ENCODE measurements at regions not wholly inside any gene's neighbourhood (a gene's known extent, or its start where the extent isn't known, plus 50 kb on each side); places are given as distances from the start of the nearest gene placed in this dataset.
"Not testable (repeated sequence)": the region's sequence is repeated elsewhere in the genome, so short reads cannot be mapped to it uniquely, and the experiment has no call there.

DNA sequence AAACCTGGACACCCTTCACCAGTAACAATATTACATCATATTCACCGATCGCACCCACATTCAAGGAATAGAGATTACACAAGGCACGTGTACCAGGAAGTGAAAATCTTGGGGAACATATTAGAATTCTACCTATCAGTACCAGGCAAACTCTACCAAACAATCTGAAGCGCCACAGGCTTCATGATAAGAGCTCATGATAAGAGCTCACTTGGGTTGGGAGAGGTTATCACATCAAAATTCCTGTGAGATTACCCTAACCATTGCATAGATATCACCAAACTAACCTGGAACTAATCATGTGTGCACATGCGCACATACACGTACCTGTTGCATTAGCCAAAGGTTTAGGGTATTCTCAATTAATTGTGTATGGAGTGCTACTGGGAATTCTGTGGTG, 1861.3 kb downstream of the PCDH9 start:
- ATAC-seq = no peak
- H3K4me3 ChIP-seq = no peak overlapping the region
- in situ Hi-C loops (cut with MboI; ENCODE audit: low sequenced_read_pairs in 4 of 4) = no loop called here

DNA sequence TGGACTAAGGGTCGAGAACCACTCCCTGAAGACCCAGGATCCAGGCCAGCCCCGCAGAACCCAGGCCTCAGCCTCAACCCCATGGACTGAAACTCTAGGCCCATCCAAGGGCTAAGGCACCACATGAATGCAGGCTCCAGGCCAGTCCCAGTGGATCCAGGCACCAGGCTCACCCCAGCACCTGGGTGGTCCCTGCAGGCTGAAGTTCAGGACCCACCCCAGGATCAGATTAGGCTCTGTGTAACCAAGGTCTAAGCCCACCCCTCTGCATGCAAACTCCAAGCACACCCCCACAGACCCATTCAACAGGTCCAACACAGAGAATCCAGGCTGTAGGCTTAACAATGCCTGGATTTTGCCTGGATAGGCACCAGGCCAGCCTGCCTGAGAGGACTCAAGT, 1876.2 kb downstream of the PCDH9 start:
- Histone ChIP-seq H3K4me3 (no peak overlapping the region), H3K27me3 (no peaks in the 10 kb centered on the region), H3K9me3 (no peaks in the 10 kb centered on the region), H3K36me3 (no peaks in the 10 kb centered on the region), H3K4me1 (no peaks in the 10 kb centered on the region), H3K27ac (no peak overlapping the region)
- DNase-seq (no peak), ATAC-seq (no peak)
- TF ChIP-seq POLR2A (IDR thresholded peaks at IDR 0.05) = no peak
- TF ChIP-seq, protein P1, sequence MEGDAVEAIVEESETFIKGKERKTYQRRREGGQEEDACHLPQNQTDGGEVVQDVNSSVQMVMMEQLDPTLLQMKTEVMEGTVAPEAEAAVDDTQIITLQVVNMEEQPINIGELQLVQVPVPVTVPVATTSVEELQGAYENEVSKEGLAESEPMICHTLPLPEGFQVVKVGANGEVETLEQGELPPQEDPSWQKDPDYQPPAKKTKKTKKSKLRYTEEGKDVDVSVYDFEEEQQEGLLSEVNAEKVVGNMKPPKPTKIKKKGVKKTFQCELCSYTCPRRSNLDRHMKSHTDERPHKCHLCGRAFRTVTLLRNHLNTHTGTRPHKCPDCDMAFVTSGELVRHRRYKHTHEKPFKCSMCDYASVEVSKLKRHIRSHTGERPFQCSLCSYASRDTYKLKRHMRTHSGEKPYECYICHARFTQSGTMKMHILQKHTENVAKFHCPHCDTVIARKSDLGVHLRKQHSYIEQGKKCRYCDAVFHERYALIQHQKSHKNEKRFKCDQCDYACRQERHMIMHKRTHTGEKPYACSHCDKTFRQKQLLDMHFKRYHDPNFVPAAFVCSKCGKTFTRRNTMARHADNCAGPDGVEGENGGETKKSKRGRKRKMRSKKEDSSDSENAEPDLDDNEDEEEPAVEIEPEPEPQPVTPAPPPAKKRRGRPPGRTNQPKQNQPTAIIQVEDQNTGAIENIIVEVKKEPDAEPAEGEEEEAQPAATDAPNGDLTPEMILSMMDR (IDR thresholded peaks at IDR 0.05 in 4 of 5, conservative IDR thresholded peaks at IDR 0.05 in 1 of 5) = no peak
- intact Hi-C loops (cut with DNase I; ENCODE audit: low total_unique reads) = no loop called here
- in situ Hi-C loops (cut with MboI; ENCODE audit: low sequenced_read_pairs in 4 of 4) = no loop called here

More for the DNA sequence above, 1861.3 kb downstream of the PCDH9 start:
- Histone ChIP-seq H3K36me3 (no peaks in the 10 kb centered on the region), H3K9me3 (no peaks in the 10 kb centered on the region), H3K27me3 (no peaks in the 10 kb centered on the region), H3K27ac (no peak overlapping the region), H3K4me1 (no peaks in the 10 kb centered on the region)
- TF ChIP-seq, protein P1 (IDR thresholded peaks at IDR 0.05 in 4 of 5, conservative IDR thresholded peaks at IDR 0.05 in 1 of 5) = no peak
- no peak for TF ChIP-seq POLR2A (IDR thresholded peaks at IDR 0.05)
- intact Hi-C loops (cut with DNase I; ENCODE audit: low total_unique reads) = no loop called here
- no peak for DNase-seq

DNA sequence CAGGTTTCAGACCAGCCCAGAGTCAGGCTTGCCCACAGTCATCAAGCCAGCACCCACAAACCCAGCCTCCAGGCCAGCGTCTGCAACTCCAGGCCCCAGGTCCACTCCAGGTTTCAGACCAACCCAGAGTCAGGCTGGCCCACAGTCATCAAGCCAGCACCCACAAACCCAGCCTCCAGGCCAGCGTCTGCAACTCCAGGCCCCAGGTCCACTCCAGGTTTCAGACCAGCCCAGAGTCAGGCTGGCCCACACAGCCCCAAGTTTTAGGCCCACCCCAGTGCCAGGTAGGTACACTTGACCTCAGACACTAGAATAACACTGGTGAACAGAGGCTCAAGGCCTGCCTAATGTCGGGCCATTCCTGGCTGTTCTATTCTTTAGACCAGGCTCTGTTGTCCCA, 1877.0 kb downstream of the PCDH9 start:
- H3K27ac ChIP-seq; H3K4me1 ChIP-seq; H3K9me3 ChIP-seq; in situ Hi-C loops (cut with MboI; ENCODE audit: low sequenced_read_pairs in 4 of 4); H3K4me3 ChIP-seq; ATAC-seq; DNase-seq; H3K36me3 ChIP-seq; H3K27me3 ChIP-seq; intact Hi-C loops (cut with DNase I; ENCODE audit: low total_unique reads): not testable (repeated sequence)

DNA sequence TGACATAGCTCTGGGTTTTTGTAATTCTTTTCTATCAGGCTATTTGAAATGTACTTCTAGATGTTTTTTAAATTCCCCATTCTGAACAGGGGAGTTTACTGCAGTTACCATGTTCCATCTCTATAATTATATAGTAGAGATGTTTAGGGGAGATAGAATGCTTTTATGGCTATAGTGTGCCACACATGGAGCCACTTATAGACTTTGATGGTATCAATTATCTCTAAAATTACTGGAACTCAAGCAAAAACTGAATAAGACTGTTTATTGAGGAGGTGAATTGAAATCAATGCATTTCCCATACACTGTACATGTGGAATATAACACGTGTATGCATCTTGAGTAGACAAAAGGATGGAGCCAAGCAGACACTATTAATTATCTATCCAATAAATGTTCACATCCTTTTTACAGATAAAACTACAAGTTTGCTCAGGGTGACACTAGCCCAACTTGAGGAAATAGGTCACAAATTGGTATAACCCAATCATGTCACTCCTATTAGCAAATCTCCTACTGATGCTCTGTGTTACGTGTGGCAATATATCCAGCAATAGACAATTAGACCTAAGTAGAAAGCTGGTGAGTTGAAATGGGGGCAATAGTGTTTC, 1882.6 kb downstream of the PCDH9 start:
- Histone ChIP-seq H3K4me1 (no peaks in the 10 kb centered on the region), H3K9me3 (no peaks in the 10 kb centered on the region), H3K27ac (no peak overlapping the region), H3K36me3 (no peaks in the 10 kb centered on the region), H3K27me3 (no peaks in the 10 kb centered on the region), H3K4me3 (no peak overlapping the region)
- in situ Hi-C loops (cut with MboI; ENCODE audit: low sequenced_read_pairs in 4 of 4) (no loop called here), intact Hi-C loops (cut with DNase I; ENCODE audit: low total_unique reads) (no loop called here)
- no peak for TF ChIP-seq POLR2A (IDR thresholded peaks at IDR 0.05)
- TF ChIP-seq, protein P1 (IDR thresholded peaks at IDR 0.05 in 4 of 5, conservative IDR thresholded peaks at IDR 0.05 in 1 of 5) = no peak
- DNase-seq (no peak), ATAC-seq (no peak)

DNA sequence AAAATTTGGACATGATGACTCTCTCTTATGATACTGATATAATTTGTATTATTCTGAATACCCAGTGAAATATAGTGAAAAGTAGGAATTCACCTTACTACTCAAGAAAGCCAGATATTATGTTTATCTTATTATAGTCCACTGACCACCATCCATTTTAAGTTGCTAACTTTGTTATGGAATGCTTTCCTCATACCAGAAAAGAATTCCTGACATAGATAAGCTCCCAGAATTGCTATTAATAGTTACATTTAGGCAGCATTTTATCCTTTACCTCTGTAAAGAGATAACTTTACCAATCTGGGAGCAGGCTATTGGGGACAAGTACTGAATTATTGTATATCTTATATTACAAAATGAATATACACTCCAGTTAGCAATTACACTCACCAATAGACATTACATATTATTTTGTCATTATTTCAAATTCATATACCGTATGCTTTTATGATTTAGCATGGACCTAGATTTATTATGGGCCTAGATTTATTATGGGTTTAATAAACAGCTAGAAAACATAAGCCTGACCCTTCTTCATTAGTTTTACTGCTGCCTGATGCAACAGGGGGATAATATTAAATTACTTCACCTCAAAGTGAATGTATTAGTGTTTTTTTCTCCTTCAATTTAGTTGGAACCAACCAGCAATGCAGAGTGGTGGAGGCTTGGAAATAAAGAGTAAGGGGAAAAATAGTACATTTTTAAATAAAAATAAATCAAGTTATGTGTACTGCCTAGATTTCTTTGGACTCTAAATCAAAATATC, 1886.1 kb downstream of the PCDH9 start:
- no peak overlapping the region for H3K27ac ChIP-seq
- DNase-seq = no peak
- no peak for ATAC-seq
- no peak overlapping the region for H3K4me3 ChIP-seq
- H3K4me1 ChIP-seq = no peaks in the 10 kb centered on the region
- TF ChIP-seq, protein P1 (IDR thresholded peaks at IDR 0.05 in 4 of 5, conservative IDR thresholded peaks at IDR 0.05 in 1 of 5) = no peak
- TF ChIP-seq POLR2A (IDR thresholded peaks at IDR 0.05) = no peak
- intact Hi-C loops (cut with DNase I; ENCODE audit: low total_unique reads) = no loop called here
- no peaks in the 10 kb centered on the region for H3K9me3 ChIP-seq
- in situ Hi-C loops (cut with MboI; ENCODE audit: low sequenced_read_pairs in 4 of 4) = no loop called here
- H3K27me3 ChIP-seq = no peaks in the 10 kb centered on the region
- no peaks in the 10 kb centered on the region for H3K36me3 ChIP-seq

Measured in gastrocnemius medialis (tissue), 4 donors.